Panc1 (cell line): ENCODE measurements at regions not wholly inside any gene's neighbourhood (a gene's known extent, or its start where the extent isn't known, plus 50 kb on each side); places are given as distances from the start of the nearest gene placed in this dataset.

Experiments
- ATAC-seq: fragments of 200-7000 bp; cut with Tn5 transposase; 2 replicates; pipeline ENCODE4 v1.9.1; 2020; ENCODE audit warnings: mild to moderate bottlenecking, moderate library complexity
- BruUV-seq: library from RNA; stranded (reverse); fragments of 400-500 nt; replicated peaks from 2 replicates; lab custom pipeline; 2021; lab: Mats Ljungman, UMichigan
- CTCF ChIA-PET: fragments of 300-600 bp; sonication (Branson Sonifier 250); formaldehyde crosslinking; loops from one replicate; lab custom pipeline; 2022; ENCODE audit warnings: antibody characterized with exemption; lab: Charles Lee
- POLR2A ChIA-PET: fragments of 300-600 bp; sonication (Branson Sonifier 250); formaldehyde crosslinking; loops from one replicate; lab custom pipeline; 2022; ENCODE audit warnings: antibody characterized with exemption; lab: Charles Lee
- DNase-seq: peaks from one replicate; pipeline ENCODE4 v3.0.0-alpha.2; 2010; ENCODE audit warnings: low read depth, low spot score
- H3K27ac ChIP-seq: 2 replicates; pipeline ENCODE4 v1.5.1; 2011; ENCODE audit warnings: mild to moderate bottlenecking, low read length, inconsistent platforms
- H3K27me3 ChIP-seq: fragments of 200-500 bp; sonication (Bioruptor generic); 2 replicates; pipeline ENCODE4 v1.6.0; 2014; ENCODE audit warnings: low read length, inconsistent platforms; ENCODE audit not compliant: control insufficient read depth, insufficient read depth
- H3K36me3 ChIP-seq: fragments of 200-500 bp; sonication (Bioruptor generic); 2 replicates; pipeline ENCODE4 v1.5.1; 2014; ENCODE audit warnings: inconsistent platforms, mild to moderate bottlenecking, low read length, moderate library complexity; ENCODE audit not compliant: control insufficient read depth, insufficient read depth
- H3K4me1 ChIP-seq: 2 replicates; pipeline ENCODE4 v1.5.1; 2011; ENCODE audit warnings: inconsistent platforms, mild to moderate bottlenecking, low read length, moderate library complexity; ENCODE audit not compliant: control insufficient read depth, insufficient read depth
- H3K4me3 ChIP-seq, 2 experiments: 2 replicates each; pipeline ENCODE4 v1.5.1; 2011 to 2012; ENCODE audit warnings: low read depth in 2 of 2, low read length in 2 of 2, mild to moderate bottlenecking in 2 of 2, inconsistent platforms in 1 of 2, moderate library complexity in 1 of 2
- H3K9me3 ChIP-seq: fragments of 200-500 bp; sonication (Bioruptor generic); 2 replicates; pipeline ENCODE4 v1.5.1; 2014; ENCODE audit warnings: low read depth, mild to moderate bottlenecking, inconsistent platforms, low read length, moderate library complexity; ENCODE audit not compliant: control insufficient read depth, insufficient read depth
- CTCF ChIP-seq: fragments of 450-650 bp; IDR thresholded peaks from 2 replicates; pipeline ENCODE4 v1.5.1; 2017; ENCODE audit warnings: mild to moderate bottlenecking
- POLR2AphosphoS5 ChIP-seq: IDR thresholded peaks from 2 replicates; pipeline ENCODE4 v1.6.1; 2012; ENCODE audit warnings: mild to moderate bottlenecking, low read depth, low read length, moderate library complexity
- REST ChIP-seq, 2 experiments: IDR thresholded peaks; 2 replicates each; pipeline ENCODE4 v1.6.1; 2011 to 2012; ENCODE audit warnings: low read depth in 2 of 2, control low read depth in 1 of 2, low read length in 1 of 2, mild to moderate bottlenecking in 1 of 2, moderate library complexity in 1 of 2; ENCODE audit not compliant: insufficient read depth in 1 of 2
- SIN3A ChIP-seq: IDR thresholded peaks from 2 replicates; pipeline ENCODE4 v1.6.1; 2012; ENCODE audit warnings: low read depth, mild to moderate bottlenecking, low read length, moderate library complexity, borderline replicate concordance; ENCODE audit not compliant: insufficient read depth
- TCF7L2 ChIP-seq: IDR thresholded peaks from 2 replicates; pipeline ENCODE4 v1.6.1; 2011; ENCODE audit warnings: mild to moderate bottlenecking, low read depth, low read length, inconsistent platforms
- in situ Hi-C: cut with HindIII; loops from 2 replicates; pipeline ENCODE4 v1.10.0; 2016; ENCODE audit warnings: low sequenced_read_pairs, low pct_unique_long_range_greater_than_20kb
- intact Hi-C: fragments of 100-400 bp; cut with micrococcal nuclease; formaldehyde crosslinking; loops from one replicate; pipeline ENCODE4 v1.10.0; 2022; ENCODE audit not compliant: unreplicated experiment

- Histone ChIP-seq H3K27ac (no peak overlapping the region), H3K36me3 (no peaks in the 10 kb centered on the region), H3K27me3 (no peaks in the 10 kb centered on the region), H3K4me1 (no peaks in the 10 kb centered on the region), H3K4me3 (no peak overlapping the region), H3K9me3 (peaks cover 7% of the 10 kb centered on the region; the same call in 1 of the 2 replicates)
- BruUV-seq, result no TSS peak
- DNase-seq (no peak), ATAC-seq (no peak)
- CTCF ChIA-PET, result no interaction called here
- in situ Hi-C loops (no loop called here), intact Hi-C loops (no loop called here)
- POLR2A ChIA-PET, result interaction anchor here (0.6 kb wide), 1 partner anchor 9 kb away, joined by 5 read pairs; no protein-coding TSS in a partner anchor
- TF ChIP-seq TCF7L2, result no peak
- TF ChIP-seq CTCF, result no peak
- no peak for TF ChIP-seq SIN3A
- no peak for TF ChIP-seq REST (IDR thresholded peaks at IDR 0.05; ENCODE audit: insufficient read depth in 1 of 2, low read depth in 2 of 2, low read length in 1 of 2)
- TF ChIP-seq POLR2AphosphoS5, result no peak
Measured at GRCh38 chr5:106880656-106881055, 790.1 kb downstream of the EFNA5 start.

GRCh38 chr5:106877881-106878280, 792.9 kb downstream of the EFNA5 start:
- ChIA-PET POLR2A (no interaction called here), CTCF (no interaction called here)
- no peak for DNase-seq
- Histone ChIP-seq H3K4me1 (no peaks in the 10 kb centered on the region), H3K4me3 (no peak overlapping the region), H3K27ac (no peak overlapping the region), H3K27me3 (no peaks in the 10 kb centered on the region), H3K36me3 (no peaks in the 10 kb centered on the region), H3K9me3 (peaks cover 7% of the 10 kb centered on the region; the same call in 1 of the 2 replicates)
- ATAC-seq, result no peak
- intact Hi-C loops, result no loop called here
- in situ Hi-C loops, result no loop called here
- TF ChIP-seq TCF7L2, result no peak
- no peak for TF ChIP-seq SIN3A
- no peak for TF ChIP-seq POLR2AphosphoS5
- TF ChIP-seq CTCF, result no peak
- TF ChIP-seq REST (IDR thresholded peaks at IDR 0.05; ENCODE audit: insufficient read depth in 1 of 2, low read depth in 2 of 2, low read length in 1 of 2), result no peak
- BruUV-seq, result no TSS peak
